Left lung (tissue), 4 donors: ENCODE measurements at regions not wholly inside any gene's neighbourhood (a gene's known extent, or its start where the extent isn't known, plus 50 kb on each side); places are given as distances from the start of the nearest gene placed in this dataset.

Source experiments
- ATAC-seq: fragments of 200-7000 bp; cut with Tn5 transposase; one replicate; pipeline ENCODE4 v1.9.1; 2020; ENCODE audit warnings: moderate library complexity
- DNase-seq, 4 donors: peaks; one replicate each; pipeline ENCODE4 v3.0.0-alpha.2; 2013 to 2020
- H3K27ac ChIP-seq, 2 donors: fragments of 200-600 bp; sonication (generic) in 1 of 2; one replicate each; pipeline versions ENCODE4 v1.5.0 to v1.8.0; 2020 to 2021
- H3K27me3 ChIP-seq, 2 donors: fragments of 200-600 bp; sonication (generic) in 1 of 2; one replicate each; pipeline versions ENCODE4 v1.5.0 to v1.8.0; 2020 to 2021
- H3K36me3 ChIP-seq, 2 donors: fragments of 200-600 bp; sonication (generic) in 1 of 2; one replicate each; pipeline versions ENCODE4 v1.5.0 to v1.8.0; 2020 to 2021
- H3K4me1 ChIP-seq, 2 donors: fragments of 200-600 bp; one replicate each; pipeline ENCODE4 v1.8.0; 2021
- H3K4me3 ChIP-seq, 2 donors: fragments of 200-600 bp; sonication (generic) in 1 of 2; one replicate each; pipeline versions ENCODE4 v1.5.0 to v1.8.0; 2020 to 2021; ENCODE audit warnings: mild to moderate bottlenecking in 1 of 2
- H3K9me3 ChIP-seq, 2 donors: fragments of 200-600 bp; sonication (generic) in 1 of 2; one replicate each; pipeline versions ENCODE4 v1.5.0 to v1.8.0; 2020 to 2021
- CTCF ChIP-seq, 2 donors: fragments of 200-600 bp; sonication (generic) in 1 of 2; IDR thresholded peaks; one replicate each; pipeline versions ENCODE4 v1.5.0 to v1.8.0; 2021; ENCODE audit warnings: antibody characterized with exemption in 2 of 2
- intact Hi-C, 2 donors: fragments of 100-400 bp; cut with DNase I; formaldehyde crosslinking; loops; one replicate each; pipeline versions ENCODE4 v1.11.2 to v1.14.2; 2022
- donor health status: DM: no; HTN: yes; CAD: no.
- donor health status: DM: no; HTN: no; CAD: no.

GRCh38 chr13:40331802-40332201 is 334.6 kb downstream of the FOXO1 start:
- Histone ChIP-seq H3K36me3 (no peaks in the 10 kb centered on the region), H3K4me3 (no peak overlapping the region), H3K4me1 (no peaks in the 10 kb centered on the region), H3K27ac (no peak overlapping the region), H3K27me3 (no peaks in the 10 kb centered on the region), H3K9me3 (no peaks in the 10 kb centered on the region)
- ATAC-seq (no peak), DNase-seq (no peak)
- TF ChIP-seq CTCF (IDR thresholded peaks at IDR 0.05), result no peak
- intact Hi-C loops, result no loop called here

GRCh38 chr13:40333226-40333625 is 333.2 kb downstream of the FOXO1 start:
- no peaks in the 10 kb centered on the region for H3K9me3 ChIP-seq
- H3K4me3 ChIP-seq, result no peak overlapping the region
- intact Hi-C loops, result no loop called here

GRCh38 chr13:40334031-40334430 is 332.4 kb downstream of the FOXO1 start:
- no peak overlapping the region for H3K4me3 ChIP-seq
- intact Hi-C loops, result no loop called here
- no peak for TF ChIP-seq CTCF (IDR thresholded peaks at IDR 0.05)
- H3K4me1 ChIP-seq, result no peaks in the 10 kb centered on the region
- H3K27ac ChIP-seq, result no peak overlapping the region
- DNase-seq (no peak), ATAC-seq (no peak)
- no peaks in the 10 kb centered on the region for H3K27me3 ChIP-seq
- no peaks in the 10 kb centered on the region for H3K36me3 ChIP-seq
- no peaks in the 10 kb centered on the region for H3K9me3 ChIP-seq

More at GRCh38 chr13:40333226-40333625, 333.2 kb downstream of the FOXO1 start:
- TF ChIP-seq CTCF (IDR thresholded peaks at IDR 0.05), result no peak
- no peak overlapping the region for H3K27ac ChIP-seq
- H3K36me3 ChIP-seq, result no peaks in the 10 kb centered on the region
- DNase-seq, result no peak
- H3K4me1 ChIP-seq, result no peaks in the 10 kb centered on the region
- no peaks in the 10 kb centered on the region for H3K27me3 ChIP-seq
- ATAC-seq, result no peak

DNA sequence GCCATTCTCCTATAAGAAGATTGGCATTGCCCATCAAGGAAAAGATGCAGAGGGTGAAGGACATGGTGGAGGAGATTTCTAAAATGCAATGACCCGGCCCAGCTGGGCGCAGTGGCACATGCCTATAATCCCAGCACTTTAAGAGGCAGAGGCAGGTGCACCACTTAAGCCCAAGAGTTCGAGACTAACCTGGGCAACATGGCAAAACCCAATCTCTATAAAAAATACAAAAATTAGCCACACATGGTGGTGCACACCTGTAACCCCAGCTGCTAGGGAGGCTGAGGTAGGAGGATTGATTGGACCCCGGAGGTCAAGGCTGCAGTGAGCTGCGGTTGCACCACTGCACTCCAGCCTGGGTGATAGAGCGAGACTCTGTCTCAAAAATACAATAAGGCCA is 331.8 kb downstream of the FOXO1 start:
- intact Hi-C loops, result no loop called here
- H3K36me3 ChIP-seq, result no peaks in the 10 kb centered on the region
- no peaks in the 10 kb centered on the region for H3K27me3 ChIP-seq
- no peak for DNase-seq
- no peaks in the 10 kb centered on the region for H3K4me1 ChIP-seq
- H3K4me3 ChIP-seq, result no peak overlapping the region
- no peaks in the 10 kb centered on the region for H3K9me3 ChIP-seq
- TF ChIP-seq CTCF (IDR thresholded peaks at IDR 0.05), result no peak
- no peak overlapping the region for H3K27ac ChIP-seq
- ATAC-seq, result no peak

- no peak for ATAC-seq
- no peak for DNase-seq
- no peak overlapping the region for H3K27ac ChIP-seq
- no peaks in the 10 kb centered on the region for H3K4me1 ChIP-seq
- no peak overlapping the region for H3K4me3 ChIP-seq
- H3K36me3 ChIP-seq, result no peaks in the 10 kb centered on the region
- H3K9me3 ChIP-seq, result no peaks in the 10 kb centered on the region
- intact Hi-C loops, result no loop called here
- no peaks in the 10 kb centered on the region for H3K27me3 ChIP-seq
- no peak for TF ChIP-seq CTCF (IDR thresholded peaks at IDR 0.05)
These were observed 329.9 kb downstream of the FOXO1 start for GRCh38 chr13:40336228-40337221.
